HG02763 (cell line): ENCODE measurements at regions not wholly inside any gene's neighbourhood (a gene's known extent, or its start where the extent isn't known, plus 50 kb on each side); places are given as distances from the start of the nearest gene placed in this dataset.
A peak's percentile ranks its signal among the peaks of the same experiment; 100 is the strongest.
"Not testable (repeated sequence)": the region's sequence is repeated elsewhere in the genome, so short reads cannot be mapped to it uniquely, and the experiment has no call there.

ENCODE experiments used
- ATAC-seq: cut with Tn5 transposase; IDR thresholded peaks from one replicate; pipeline ENCODE4 v1.9.1; 2021; ENCODE audit warnings: mild to moderate bottlenecking, moderate library complexity; ENCODE audit not compliant: unreplicated experiment

DNA sequence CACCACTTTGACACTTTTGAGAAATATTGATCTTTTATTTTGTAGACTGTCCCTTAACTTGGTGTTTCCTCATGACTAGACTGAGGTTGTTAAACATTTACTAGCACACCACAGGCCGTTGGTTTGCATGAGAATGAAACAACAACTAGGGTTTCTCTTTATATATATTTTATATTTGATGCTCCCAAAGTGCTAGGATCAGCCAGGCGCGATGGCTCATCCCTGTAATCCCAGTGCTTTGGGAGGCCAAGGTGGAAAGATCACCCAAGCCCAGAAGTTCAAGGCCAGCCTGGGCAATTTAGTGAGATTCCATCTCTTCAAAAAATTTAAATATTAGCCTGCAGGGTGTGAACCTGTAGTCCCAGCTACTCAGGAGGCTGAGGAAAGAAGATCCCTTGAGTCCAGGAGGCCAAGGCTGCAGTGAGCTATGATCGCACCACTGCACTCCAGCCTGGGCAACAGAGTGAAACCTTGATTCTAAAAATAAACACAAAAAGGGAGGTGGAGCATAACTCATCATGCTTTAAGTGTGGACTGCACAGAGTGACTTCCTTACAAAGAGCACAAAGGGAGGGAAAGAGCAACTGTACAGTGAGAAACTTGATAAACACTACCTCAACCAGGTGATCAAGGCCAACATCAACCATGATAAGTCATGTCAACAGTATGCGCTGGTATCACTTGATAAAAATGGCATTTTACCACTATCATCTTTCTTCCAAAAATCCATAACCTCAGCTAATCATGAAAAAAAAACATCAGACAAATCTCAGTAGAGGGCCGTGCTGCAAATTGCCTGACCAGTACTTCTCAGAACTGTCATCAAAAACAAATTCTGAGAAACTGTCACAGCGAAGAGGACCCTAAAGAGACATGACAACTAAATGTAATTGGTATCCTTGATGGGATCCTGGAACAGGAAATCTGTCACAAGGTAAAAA is 72.8 kb upstream of the ATF7IP2 start:
- ATAC-seq: peak; percentile 72

DNA sequence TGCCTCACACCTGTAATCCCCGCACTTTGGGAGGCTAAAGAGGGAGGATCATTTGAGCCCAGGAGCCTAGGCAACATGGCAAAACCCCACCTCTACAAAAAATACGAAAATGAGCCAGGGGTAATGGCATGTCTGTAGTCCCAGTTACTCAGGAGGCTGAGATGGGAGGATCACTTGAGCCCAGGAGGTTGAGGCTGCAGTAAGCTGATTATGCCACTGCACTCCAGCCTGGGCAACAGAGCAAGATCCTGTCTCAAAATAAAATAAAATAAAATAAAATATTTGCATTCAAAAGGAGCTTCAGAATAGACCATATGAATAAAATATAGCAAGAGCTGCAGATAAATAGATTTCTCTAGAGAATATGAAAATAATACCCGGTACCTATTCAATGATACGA is 71.5 kb upstream of the ATF7IP2 start:
- no peak for ATAC-seq

DNA sequence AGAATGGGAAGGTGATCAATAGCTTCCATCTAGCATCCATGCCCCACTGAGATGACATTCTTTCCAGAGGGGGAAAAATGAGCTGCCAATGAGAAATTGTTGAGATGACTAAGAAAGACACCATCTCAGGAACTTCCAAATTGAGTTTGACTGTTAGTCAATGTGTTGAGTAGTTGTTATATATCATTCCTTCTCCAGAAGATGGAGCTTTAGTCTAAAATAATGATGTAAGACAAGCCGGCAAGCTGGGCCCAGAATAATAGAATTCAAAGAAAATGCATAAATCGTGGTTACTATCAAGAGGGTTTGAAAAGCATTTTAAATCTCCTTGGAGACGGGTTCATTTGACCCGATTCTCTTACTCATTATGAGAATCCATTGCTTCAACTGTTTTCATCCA is 71.0 kb upstream of the ATF7IP2 start:
- no peak for ATAC-seq

DNA sequence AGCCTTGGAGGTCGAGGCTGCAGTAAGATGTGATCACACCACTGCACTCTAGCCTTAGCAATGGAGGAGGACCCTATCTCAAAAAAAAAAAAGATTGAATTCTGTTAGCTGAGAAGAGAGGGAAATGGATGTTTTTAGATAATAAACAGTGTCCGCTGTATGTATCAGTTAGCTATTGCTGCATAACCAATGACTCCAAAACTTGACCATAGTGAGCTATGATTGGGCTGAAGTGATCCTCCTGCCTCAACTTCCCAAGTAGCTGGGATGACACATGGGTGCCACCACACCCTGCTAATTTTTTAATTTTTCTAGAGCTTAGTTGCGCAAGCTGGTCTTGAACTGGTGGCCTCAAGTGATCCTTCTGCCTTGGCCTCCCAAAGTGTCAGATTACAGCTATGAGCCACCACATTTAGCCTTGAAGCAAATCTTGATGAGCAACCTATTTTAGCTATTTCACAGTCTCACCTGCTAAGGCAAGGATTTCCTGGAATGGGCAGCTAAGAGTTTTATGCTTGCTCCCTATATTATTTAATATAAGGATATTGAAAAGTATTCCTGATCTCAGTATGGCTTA is 68.3 kb upstream of the ATF7IP2 start:
- no peak for ATAC-seq

DNA sequence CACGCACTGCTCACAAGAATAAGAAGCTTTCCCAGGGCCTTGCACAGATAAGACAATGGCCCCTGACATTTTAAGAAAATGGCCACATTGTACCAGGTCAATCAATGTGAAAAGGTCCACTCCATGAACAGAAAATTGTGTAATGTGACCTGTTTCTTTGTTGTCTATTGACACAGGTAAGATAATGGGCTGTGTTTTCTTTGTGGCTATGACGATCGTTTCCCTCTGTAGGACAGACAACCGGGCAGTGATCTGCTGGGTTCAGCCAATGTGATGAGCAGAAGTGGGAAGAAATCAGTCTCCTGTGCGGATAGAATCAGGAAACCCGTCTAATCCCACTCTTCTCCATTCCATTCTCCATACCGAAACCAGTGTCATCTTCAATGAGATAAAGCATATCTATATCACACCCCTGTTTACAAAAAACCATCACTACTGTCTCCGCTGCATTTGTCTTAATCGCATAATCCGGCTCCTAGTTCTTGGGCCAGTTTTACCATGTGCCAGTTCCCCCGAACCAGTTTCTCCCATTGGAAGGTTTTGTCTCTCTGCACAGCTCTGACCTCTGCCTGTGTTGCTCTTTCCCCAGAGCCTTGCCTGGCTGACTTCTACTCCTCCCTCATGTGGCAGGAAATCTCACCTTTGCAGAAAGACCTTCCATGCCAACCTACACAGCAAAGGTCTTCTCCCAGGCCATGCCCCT is 66.9 kb upstream of the ATF7IP2 start:
- no peak for ATAC-seq

DNA sequence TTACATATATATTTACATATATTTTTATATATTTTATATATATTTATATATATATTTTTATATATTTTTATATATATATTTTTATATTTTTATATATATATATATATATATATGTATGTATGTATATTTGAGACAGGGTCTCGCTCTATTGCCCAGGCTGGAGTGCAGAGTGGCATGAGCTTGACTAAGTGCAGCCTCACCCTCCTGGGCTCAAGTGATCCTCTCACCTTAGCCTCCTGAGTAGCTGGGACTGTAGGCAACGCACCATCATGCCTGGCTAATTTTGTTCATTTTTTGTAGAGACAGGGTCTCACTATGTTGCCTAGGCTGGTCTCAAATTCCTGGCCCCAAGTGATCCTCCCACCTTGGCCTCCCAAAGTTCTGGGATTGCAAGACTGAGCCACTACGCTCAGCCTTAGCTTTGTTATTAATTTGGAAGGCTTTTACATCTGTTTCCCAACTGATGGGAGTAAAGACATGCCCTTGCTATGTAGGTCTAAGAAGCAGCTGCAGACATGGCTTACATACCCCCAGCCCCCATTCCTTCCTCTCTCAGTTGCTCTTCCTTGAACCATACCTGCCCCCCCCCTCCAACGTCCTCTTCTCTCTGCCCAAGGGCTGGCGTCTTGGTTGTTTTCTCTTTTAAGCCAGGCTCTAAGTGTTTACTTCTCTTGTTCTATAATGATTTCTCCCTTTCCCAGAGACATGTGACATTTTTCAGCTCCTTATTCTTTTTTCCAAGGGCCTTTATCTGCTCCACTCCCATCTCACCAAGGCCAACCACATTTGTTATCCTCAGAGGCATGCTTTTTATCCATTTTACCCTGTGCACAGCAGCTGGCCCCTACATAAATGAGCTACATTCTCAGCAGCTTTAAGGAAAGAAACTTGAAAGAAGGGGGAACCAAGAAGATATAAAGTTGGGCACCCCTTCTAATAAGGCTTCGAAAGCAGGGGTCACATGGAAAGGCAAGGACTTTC is 64.2 kb upstream of the ATF7IP2 start:
- ATAC-seq: no peak

DNA sequence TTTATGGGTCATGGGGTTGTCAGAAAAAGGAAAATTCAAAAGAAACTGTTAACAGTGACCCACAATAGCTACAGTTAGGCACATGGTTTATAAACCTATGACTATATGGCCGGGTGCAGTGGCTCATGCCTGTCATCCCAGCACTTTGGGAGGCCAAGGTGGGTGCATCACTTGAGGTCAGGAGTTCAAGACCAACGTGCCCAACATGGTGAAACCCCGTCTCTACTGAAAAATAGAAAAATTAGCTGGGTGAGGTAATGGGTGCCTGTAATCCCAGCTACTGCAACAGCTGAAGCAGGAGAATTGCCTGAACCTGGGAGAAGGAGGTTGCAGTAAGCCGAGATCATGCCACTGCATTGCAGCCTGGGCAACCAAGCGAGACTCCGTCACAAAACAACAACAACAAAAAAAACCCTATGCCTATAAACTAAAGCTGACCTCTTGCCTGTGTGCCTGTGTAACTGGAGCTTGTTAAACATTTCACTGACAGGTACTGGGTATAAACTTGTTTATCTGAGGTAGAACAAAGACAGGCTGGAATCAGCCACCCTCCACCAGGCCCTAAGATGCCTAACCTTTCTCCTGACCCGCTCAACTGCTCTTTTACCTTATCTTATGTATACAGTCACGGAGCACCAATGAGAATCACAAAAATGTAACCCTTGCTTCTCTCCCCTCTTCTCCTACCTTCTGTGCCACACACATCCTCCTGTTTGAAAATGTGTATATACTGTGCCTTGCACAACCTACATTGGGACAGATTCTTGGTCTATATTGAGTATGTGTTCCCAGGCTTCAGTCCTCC is 62.9 kb upstream of the ATF7IP2 start:
- no peak for ATAC-seq

DNA sequence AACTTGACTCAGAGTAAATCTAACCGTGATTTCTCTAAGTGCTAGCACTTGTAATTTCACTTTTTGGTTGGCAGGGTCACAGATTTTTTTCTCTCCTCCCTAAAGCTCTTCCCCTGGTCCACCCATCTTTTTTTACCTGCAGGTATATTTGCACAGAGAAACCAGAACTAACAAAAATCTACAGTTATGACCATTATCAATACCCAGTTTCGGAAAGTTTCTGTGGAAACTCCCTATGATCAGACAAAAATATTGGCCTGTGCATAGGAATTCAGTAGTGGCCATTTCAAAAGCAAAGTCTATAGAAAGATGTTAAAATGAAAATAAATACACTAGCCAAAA is 62.4 kb upstream of the ATF7IP2 start:
- ATAC-seq: no peak

DNA sequence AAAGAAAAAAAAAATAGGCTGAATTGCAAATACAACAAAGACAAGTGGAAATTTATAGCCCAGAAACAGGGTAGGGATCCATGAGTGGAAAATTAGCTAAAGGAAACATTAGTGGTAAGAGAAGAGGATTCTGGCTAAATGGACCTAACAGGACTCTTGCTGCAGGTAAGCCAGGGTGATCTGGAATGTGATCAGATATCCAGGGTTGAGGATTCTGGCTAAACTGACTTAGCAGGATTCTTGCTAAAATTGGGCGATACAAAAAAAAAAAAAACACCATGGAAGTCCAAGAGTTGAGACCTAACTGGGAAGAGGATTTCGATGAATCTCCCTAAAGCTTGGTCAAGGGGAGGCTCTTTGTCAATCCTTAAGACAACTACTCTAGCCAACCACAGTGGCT is 61.7 kb upstream of the ATF7IP2 start:
- ATAC-seq: no peak

DNA sequence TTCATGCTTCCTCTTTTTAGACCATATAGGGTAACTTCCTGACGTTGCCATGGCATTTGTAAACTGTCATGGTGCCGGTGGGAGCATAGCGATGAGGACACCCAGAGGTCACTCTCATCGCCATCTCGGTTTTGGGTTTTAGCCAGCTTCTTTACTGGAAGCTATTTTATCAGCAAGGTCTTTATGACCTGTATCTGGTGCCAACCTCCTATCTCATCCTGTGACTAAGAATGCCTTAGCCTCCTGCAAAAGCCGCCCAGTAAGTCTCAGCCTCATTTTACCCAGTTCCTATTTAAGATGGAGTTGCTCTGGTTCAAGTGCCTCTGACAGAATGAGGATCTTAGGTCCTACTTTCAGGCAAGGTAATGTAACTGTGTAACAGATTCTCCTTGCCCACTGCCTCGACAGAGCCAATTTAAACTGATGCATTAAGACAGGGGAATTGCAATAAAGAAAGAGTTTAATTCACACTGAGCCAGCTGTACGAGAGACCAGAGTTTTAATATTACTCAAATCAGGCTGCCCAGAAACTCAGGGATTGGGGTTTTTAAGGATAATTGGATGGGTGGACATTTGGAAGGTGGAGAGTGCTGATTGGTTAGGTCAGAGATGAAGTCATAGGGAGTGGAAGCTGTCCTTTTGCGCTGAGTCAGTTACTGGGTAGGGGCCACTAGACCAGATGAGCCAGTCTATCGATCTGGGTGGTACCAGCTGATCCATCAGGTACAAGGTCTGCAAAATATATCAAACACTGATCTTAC is 59.9 kb upstream of the ATF7IP2 start:
- ATAC-seq: no peak

DNA sequence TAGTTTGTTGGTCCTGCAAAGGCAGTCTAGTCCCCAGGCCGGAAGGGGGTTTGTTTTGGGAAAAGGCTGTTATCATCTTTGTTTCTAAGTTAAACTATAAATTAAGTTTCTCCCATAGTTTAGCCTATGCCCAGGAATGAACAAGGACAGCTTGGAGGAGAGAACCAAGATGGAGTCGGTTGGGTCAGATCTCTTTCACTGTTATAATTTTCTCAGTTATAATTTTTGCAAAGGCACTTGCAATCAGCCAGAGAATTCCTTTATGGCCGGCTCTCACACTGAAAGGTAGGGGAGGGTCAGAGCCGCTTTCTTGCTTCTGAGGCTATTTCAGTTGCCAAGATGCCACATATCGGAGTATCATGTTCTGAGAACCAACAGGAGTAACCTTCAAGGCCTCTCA is 59.2 kb upstream of the ATF7IP2 start:
- no peak for ATAC-seq

DNA sequence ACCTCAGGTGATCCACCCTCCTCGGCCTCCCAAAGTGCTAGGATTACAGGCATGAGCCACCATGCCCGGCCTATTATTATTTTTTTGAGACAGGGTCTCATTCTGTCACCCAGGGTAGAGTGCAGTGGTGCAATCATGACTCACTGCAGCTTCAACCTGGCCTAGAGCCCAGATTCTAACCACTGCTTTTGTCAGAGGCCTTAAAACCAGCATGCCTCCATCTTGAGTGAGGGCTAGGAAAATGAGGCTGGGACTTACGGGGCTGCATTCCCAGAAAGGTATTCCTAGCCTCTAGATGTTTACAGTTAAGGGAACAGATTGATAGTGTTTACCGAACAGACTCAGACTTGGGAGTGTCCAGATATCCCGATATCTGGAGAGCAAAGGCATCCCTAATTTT is 57.6 kb upstream of the ATF7IP2 start:
- not testable (repeated sequence) for ATAC-seq

DNA sequence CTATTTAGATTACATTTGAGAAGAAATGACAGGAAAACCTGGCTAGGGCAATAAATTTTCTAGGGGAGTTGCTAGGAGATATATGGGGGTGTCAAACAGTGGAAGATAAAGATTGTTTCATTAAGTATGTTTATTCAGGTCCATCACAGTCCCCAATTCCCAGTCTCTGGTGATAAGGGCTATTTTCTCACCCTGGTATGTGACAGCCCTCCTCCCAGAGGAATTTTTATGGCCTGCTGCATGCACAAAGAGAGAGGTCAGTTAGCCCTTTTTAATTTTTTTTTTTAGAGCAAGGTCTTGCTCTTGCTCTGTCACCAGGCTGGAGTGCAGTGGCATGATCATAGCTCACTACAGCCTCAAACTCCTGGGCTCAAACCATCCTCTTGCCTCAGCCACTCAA is 53.6 kb upstream of the ATF7IP2 start:
- no peak for ATAC-seq

DNA sequence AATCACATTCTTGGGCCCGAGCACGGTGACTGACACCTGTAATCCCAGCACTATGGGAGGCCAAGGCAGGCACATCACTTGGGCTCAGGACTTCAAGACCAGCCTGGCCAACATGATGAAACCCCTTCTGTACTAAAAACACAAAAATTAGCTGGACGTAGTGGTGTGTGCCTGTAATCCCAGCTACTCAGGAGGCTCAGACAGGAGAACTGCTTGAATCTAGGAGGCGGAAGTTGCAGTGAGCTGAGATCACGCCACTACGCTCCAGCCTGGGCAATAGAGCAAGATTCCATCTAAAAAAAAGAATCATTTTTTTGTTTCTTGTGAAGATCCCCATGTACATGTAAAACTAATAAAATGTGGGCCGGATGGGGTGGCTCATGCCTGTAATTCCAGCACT is 53.1 kb upstream of the ATF7IP2 start:
- ATAC-seq: no peak

DNA sequence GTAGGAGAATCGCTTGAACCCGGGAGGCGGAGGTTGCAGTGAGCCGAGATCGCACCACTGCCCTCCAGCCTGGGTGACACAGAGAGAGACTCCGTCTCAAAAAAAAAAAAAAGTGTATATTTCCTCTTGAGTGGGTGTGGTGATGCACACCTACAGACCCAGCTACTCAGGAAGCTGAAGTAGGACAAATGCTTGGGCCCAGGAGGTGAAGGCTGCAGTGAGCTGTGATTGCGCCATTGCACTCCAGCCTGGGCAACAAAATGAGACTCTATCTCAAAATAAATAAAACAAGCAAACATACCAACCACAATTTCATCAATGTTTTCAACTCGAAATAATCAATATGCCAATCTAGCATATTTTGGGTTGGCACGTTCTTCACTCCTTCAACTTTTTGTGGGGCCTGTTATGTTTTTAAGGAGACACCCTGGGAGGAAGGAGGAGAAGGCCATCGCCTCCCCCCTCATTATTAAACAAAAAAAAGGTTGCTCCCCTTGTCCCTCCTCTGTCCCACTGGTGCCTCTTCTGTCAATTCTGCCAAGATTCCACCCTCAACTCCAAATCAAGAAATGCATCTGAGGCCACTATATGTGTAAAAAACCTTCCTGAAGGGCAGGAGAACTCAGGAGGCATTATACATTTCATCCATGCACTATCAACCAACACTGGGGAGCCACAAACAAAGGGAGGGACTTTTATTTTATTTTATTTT is 52.4 kb upstream of the ATF7IP2 start:
- ATAC-seq: no peak

DNA sequence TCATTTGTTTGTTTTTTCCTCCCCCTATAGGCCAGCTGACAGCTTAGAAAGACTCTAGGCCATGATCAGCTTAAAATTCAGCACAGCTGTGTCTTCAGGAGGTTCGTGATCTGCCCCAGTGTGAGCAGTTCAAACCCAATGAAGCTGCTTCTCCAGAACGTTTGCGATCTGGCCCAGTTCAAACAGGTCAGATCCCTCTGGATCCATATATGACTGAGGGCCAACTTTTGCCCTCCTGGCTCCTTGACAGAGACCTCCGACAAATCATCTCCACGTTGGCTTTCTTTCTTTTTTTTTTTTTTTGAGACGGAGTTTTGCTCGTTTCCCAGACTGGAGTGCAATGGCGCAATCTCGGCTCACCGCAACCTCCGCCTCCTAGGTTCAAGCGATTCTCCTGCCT is 50.2 kb upstream of the ATF7IP2 start:
- ATAC-seq: no peak
